GM20000 (cell line): ENCODE measurements at regions not wholly inside any gene's neighbourhood (a gene's known extent, or its start where the extent isn't known, plus 50 kb on each side); places are given as distances from the start of the nearest gene placed in this dataset.

Source experiments
- DNase-seq: peaks from one replicate; pipeline ENCODE4 v3.0.0; 2012; ENCODE audit warnings: low spot score
- TF ChIP-seq, protein P1 (sequence below): IDR thresholded peaks from 2 replicates; pipeline ENCODE4 v1.5.1; 2012; ENCODE audit warnings: mild to moderate bottlenecking, control low read depth; ENCODE audit errors: extremely low read depth, missing control alignments

DNA sequence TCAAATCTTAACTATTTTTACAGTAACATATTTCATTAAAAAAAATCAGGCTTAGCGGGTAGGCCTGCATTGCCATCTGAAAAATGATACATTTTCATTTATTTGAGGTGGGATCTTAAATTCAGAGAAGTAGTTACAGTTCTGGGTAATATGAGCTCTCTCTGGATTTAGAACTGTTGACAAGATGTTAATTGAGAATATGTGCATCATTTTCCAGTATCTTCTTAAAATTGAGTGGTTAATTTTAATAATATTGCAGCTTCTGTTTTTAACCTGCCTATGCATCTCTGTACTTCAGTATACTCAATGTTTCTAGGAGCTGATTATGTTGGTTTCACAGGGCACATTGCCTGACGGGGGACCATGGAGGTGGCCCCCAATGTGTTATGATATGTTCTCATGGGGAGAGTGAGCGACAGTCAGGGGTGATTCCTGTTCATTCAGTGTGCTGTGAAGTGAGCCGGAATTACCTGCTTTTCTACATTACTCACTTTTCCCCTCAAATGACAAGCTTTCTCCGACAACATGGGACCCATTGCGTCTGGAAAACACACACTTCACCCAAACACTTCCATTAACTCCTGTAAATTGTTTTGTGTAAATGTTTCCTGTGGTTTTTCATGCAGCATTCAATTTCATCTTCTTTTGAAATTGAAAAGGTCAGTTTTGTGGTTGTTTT, 406.2 kb downstream of the MTX2 start:
- no peak for DNase-seq
- TF ChIP-seq, protein P1, sequence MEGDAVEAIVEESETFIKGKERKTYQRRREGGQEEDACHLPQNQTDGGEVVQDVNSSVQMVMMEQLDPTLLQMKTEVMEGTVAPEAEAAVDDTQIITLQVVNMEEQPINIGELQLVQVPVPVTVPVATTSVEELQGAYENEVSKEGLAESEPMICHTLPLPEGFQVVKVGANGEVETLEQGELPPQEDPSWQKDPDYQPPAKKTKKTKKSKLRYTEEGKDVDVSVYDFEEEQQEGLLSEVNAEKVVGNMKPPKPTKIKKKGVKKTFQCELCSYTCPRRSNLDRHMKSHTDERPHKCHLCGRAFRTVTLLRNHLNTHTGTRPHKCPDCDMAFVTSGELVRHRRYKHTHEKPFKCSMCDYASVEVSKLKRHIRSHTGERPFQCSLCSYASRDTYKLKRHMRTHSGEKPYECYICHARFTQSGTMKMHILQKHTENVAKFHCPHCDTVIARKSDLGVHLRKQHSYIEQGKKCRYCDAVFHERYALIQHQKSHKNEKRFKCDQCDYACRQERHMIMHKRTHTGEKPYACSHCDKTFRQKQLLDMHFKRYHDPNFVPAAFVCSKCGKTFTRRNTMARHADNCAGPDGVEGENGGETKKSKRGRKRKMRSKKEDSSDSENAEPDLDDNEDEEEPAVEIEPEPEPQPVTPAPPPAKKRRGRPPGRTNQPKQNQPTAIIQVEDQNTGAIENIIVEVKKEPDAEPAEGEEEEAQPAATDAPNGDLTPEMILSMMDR: no peak

DNA sequence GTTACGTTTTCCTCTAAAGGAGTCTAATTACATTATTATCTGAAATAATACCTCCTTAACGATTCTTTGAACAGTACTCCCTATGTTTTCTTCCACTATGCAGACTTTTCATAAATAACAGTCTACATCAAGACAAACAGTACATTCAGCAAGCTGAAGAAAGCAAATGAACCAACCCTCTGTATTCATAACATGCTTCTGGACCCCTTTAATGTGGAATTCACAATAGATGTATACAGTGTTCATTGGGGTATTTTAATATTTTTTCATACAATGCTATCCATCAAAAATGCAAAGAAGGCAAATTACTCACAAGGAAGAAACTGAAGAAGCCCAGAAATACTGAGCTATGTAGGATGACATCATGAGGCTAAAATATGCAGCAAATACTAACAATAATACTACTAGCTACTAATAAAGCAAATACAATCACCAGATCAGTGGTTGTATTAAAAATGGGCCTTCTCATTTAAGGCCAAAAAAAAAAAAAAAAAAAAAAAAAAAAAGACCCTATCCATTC, 408.6 kb downstream of the MTX2 start:
- no peak for DNase-seq
- TF ChIP-seq, protein P1: no peak

DNA sequence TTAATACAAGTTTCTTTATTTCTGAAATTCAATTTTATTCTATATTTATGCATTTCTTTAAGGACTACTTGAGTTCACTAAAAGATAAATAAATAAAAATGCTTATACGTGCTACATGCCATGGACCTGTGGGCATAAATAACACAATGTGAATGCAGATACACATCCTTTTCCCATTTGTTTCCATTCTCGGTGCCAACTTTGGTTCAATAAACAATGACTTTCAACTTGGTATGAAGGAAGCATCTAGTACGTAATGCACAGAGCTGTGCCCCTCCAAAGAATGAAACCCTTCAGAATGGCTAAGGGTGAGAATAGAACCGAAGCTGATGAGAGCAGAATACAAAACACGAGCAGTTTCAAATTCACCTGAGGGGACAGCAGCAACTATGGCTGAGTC, 409.3 kb downstream of the MTX2 start:
- DNase-seq: no peak
- TF ChIP-seq, protein P1: no peak

DNA sequence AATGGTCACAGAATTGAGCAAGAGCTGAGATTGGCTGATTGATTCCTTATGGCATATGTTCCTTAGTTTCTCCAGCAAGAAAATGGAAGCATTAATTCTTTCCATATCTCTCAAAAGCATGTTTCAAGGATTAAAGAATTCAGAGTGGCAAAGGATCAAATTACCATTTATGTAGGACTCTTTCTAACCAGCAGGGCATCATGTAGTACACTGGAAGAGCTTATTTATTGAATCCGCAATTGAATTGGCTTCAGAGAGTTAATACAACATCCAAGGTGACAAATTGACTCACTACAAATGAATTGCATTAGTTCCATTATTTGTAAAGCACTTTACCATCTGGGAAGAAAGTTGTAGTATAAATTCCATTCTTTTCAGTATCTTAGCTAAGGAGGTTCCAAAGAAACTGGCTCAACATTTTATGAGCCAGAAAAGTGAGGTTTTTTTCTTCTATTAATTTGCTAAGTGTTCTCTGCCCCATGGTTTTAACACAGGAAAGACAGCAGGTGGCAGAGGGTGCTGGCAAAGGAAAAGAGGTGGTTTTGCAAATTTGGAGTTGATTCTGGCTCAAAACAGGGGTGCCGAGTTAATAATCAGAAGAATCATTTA, 409.9 kb downstream of the MTX2 start:
- TF ChIP-seq, protein P1: no peak
- no peak for DNase-seq

DNA sequence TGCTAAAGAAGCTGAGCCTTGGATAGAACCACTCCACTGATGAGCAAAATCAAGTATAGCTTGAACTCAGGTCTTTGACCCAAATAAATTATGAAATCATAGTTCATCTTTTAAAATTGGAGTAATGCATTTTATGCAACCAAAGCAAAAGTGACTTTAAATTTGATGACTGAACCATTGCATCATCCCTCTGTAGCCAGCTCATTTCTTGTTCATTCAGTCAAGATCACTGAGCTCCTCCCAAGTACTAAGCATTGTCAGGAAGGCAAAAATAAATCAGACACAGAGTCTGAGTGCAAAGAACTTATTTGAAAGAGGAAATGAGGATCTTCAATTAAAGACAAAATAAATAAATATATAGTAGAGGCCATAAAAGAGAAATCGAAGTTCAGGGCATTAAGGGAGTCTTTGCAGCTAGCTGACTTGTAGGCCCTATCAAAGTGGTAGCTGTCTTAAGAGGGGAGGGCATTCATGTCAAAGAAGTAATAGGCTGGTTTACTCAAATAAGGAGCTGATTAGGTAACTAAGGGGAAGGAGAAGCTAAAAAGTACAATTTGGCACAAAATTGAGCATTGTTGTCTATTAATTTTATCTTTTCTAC, 411.8 kb downstream of the MTX2 start:
- TF ChIP-seq, protein P1: no peak
- DNase-seq: no peak

DNA sequence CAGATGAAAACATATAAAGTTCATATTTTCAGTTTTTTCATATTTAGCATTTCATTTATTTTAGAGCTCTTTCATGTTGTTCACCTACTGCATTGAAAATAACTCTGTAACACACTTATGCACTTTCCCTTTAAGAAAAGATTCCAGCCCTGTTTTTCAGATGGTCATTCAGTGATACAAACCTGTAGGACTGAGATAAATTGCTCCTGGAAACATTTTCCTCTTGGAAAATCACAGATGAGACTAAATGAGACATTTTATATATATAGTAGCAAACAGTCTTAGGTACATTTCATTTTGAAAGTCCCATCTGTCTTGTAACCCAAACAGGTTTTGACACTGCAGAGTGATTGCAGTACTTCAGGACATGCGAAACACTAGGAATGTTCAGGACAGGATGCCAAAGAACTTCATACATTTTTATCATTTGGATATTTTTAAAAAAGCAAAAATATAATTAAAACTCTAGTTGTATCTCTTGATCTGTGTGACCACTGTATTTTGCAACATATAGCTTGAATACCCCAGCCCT, 412.4 kb downstream of the MTX2 start:
- DNase-seq: no peak
- TF ChIP-seq, protein P1: no peak

DNA sequence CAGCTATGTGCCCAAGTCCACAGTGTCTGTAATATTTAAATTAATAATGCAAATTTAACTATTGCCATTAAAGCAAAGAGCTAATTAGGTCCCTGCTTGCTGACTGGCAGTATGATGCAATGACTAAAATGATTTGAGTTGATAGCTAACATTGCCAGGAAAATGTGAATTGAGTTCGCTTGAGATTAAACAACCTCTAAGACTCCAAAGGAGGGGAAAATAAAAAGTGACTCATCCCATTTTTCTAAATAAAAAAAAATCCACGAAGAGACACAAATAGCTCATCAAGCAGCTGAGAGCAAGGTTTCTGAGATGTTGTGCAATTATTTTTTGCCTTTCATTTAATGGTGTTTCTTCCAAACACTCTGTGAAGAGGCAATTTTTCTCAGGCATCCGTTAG, 413.0 kb downstream of the MTX2 start:
- TF ChIP-seq, protein P1: no peak
- DNase-seq: no peak
